PFSK-1 (cell line): ENCODE measurements at regions not wholly inside any gene's neighbourhood (a gene's known extent, or its start where the extent isn't known, plus 50 kb on each side); places are given as distances from the start of the nearest gene placed in this dataset.

Experiments used
- FOXP2 ChIP-seq: optimal IDR thresholded peaks from 2 replicates; pipeline ENCODE3; 2011; ENCODE audit warnings: borderline replicate concordance, control low read depth, inconsistent platforms; ENCODE audit not compliant: insufficient read depth; ENCODE audit errors: extremely low read length, extremely low read depth
- POLR2AphosphoS5 ChIP-seq: IDR thresholded peaks from 2 replicates; pipeline ENCODE4 v1.6.1; 2012; ENCODE audit warnings: low read depth, mild to moderate bottlenecking, control low read depth, low read length, moderate library complexity
- REST ChIP-seq, 2 experiments: IDR thresholded peaks; 2 replicates each; pipeline versions ENCODE4 v1.6.1 to v1.8.0; 2011 to 2012; ENCODE audit warnings: low read depth in 2 of 2, low read length in 2 of 2, control low read depth in 1 of 2, inconsistent platforms in 1 of 2, mild to moderate bottlenecking in 1 of 2, moderate library complexity in 1 of 2; ENCODE audit not compliant: insufficient read depth in 1 of 2
- SIN3A ChIP-seq: IDR thresholded peaks from 2 replicates; pipeline ENCODE4 v1.6.1; 2012; ENCODE audit warnings: mild to moderate bottlenecking, low read length, moderate library complexity, borderline replicate concordance; ENCODE audit not compliant: insufficient read depth
- TAF1 ChIP-seq: IDR thresholded peaks from 2 replicates; pipeline ENCODE4 v1.6.1; 2012; ENCODE audit warnings: low read length, control low read depth, borderline replicate concordance; ENCODE audit not compliant: insufficient read depth

- no peak for TF ChIP-seq POLR2AphosphoS5
- no peak for TF ChIP-seq TAF1
- no peak for TF ChIP-seq REST (IDR thresholded peaks at IDR 0.05; ENCODE audit: insufficient read depth in 1 of 2, low read depth in 2 of 2, low read length in 2 of 2)
- TF ChIP-seq SIN3A = no peak
- TF ChIP-seq FOXP2 = no peak
Measured at GRCh38 chr20:40457404-40457803, 231.6 kb downstream of the MAFB start.
